SK-N-SH (cell line): ENCODE measurements at regions not wholly inside any gene's neighbourhood (a gene's known extent, or its start where the extent isn't known, plus 50 kb on each side); places are given as distances from the start of the nearest gene placed in this dataset.

Experiments
- CTCF ChIA-PET: fragments of 300-600, 350-600 bp; formaldehyde crosslinking; extraction: SDS; loops from one replicate; lab custom pipeline; 2021; lab: Yijun Ruan, JAX
- POLR2A ChIA-PET: fragments of 350-600 bp; sonication (Branson Sonifier 250); formaldehyde crosslinking; extraction: SDS; loops from one replicate; lab custom pipeline; 2020; ENCODE audit warnings: antibody characterized with exemption, inconsistent platforms; lab: Yijun Ruan, JAX
- DNase-seq: peaks from one replicate; pipeline ENCODE4 v3.0.0; 2012
- H2AFZ ChIP-seq: fragments of 200-600 bp; sonication (generic); 2 replicates; pipeline ENCODE4 v1.8.1; 2016; ENCODE audit warnings: antibody characterized with exemption, mild to moderate bottlenecking, low read depth
- H3F3A ChIP-seq: fragments of 200-600 bp; sonication (generic); replicated peaks from 2 replicates; pipeline ENCODE3; 2016; ENCODE audit warnings: antibody characterized with exemption, mild to moderate bottlenecking; ENCODE audit not compliant: insufficient read depth
- H3K27ac ChIP-seq, 2 experiments: fragments of 200-500 bp in 1 of 2; fragments of 200-600 bp in 1 of 2; sonication (Bioruptor generic) in 1 of 2; sonication (generic), shearing (Covaris generic) in 1 of 2; 2 replicates each; pipeline versions ENCODE4 v1.5.1 to v1.6.1; 2014 to 2016; ENCODE audit warnings: low read depth in 2 of 2, inconsistent platforms in 1 of 2, low read length in 1 of 2, mild to moderate bottlenecking in 1 of 2, mixed read lengths in 1 of 2
- H3K27me3 ChIP-seq: fragments of 200-600 bp; sonication (generic), shearing (Covaris generic); 2 replicates; pipeline ENCODE4 v1.6.1; 2016; ENCODE audit warnings: mixed run types; ENCODE audit not compliant: insufficient read depth
- H3K36me3 ChIP-seq, 2 experiments: fragments of 200-500 bp in 1 of 2; fragments of 200-600 bp in 1 of 2; sonication (Bioruptor generic) in 1 of 2; sonication (generic) in 1 of 2; replicated peaks in 1 of 2; 2 replicates each; pipeline versions ENCODE3 to v1.5.1; 2014 to 2016; ENCODE audit warnings: low read length in 1 of 2, mild to moderate bottlenecking in 1 of 2; ENCODE audit not compliant: insufficient read depth in 2 of 2, control insufficient read depth in 1 of 2
- H3K4me1 ChIP-seq, 2 experiments: fragments of 200-500 bp in 1 of 2; fragments of 200-600 bp in 1 of 2; sonication (Bioruptor generic) in 1 of 2; sonication (generic), shearing (Covaris generic) in 1 of 2; 2 replicates each; pipeline versions ENCODE4 v1.5.1 to v1.6.1; 2014 to 2016; ENCODE audit warnings: low read depth in 1 of 2, low read length in 1 of 2, mixed run types in 1 of 2; ENCODE audit not compliant: insufficient read depth in 2 of 2, control insufficient read depth in 1 of 2
- H3K4me2 ChIP-seq: fragments of 200-600 bp; sonication (generic), shearing (Covaris generic); 2 replicates; pipeline ENCODE4 v1.6.1; 2017; ENCODE audit warnings: mixed run types
- H3K4me3 ChIP-seq, 2 experiments: fragments of 200-500 bp in 1 of 2; fragments of 200-600 bp in 1 of 2; sonication (Bioruptor generic) in 1 of 2; sonication (generic), shearing (Covaris generic) in 1 of 2; 2 replicates each; pipeline versions ENCODE4 v1.5.1 to v1.8.1; 2014 to 2016; ENCODE audit warnings: low read depth in 2 of 2, inconsistent platforms in 1 of 2, low read length in 1 of 2, mild to moderate bottlenecking in 1 of 2, mixed read lengths in 1 of 2, moderate library complexity in 1 of 2
- H3K79me2 ChIP-seq: fragments of 200-600 bp; sonication (generic); 2 replicates; pipeline ENCODE4 v1.8.1; 2017; ENCODE audit warnings: mild to moderate bottlenecking; ENCODE audit not compliant: insufficient read depth
- H3K9ac ChIP-seq: fragments of 200-600 bp; sonication (generic); 2 replicates; pipeline ENCODE4 v1.6.1; 2017; ENCODE audit warnings: mixed run types
- H3K9me2 ChIP-seq: fragments of 200-600 bp; sonication (generic); 2 replicates; pipeline ENCODE4 v1.6.1; 2017; ENCODE audit warnings: mixed run types
- H3K9me3 ChIP-seq: fragments of 200-600 bp; sonication (generic); 2 replicates; pipeline ENCODE4 v1.6.1; 2017; ENCODE audit warnings: mixed run types, mild to moderate bottlenecking, moderate library complexity
- H4K20me1 ChIP-seq: fragments of 200-600 bp; sonication (generic); 2 replicates; pipeline ENCODE4 v1.6.1; 2017; ENCODE audit warnings: mild to moderate bottlenecking, mixed run types; ENCODE audit not compliant: insufficient read depth
- CTCF ChIP-seq: fragments of 200-600 bp; sonication (generic); IDR thresholded peaks from 2 replicates; pipeline ENCODE4 v1.6.1; 2017; ENCODE audit warnings: antibody characterized with exemption, mild to moderate bottlenecking, moderate library complexity
- ELF1 ChIP-seq: IDR thresholded peaks from 2 replicates; pipeline ENCODE4 v1.4.0; 2012
- FOXJ3 ChIP-seq: sonication (generic); formaldehyde crosslinking; IDR thresholded peaks from 2 replicates; pipeline ENCODE4 v1.5.1; 2020; ENCODE audit warnings: mild to moderate bottlenecking, missing genetic modification reagents
- GATA2 ChIP-seq: sonication (generic); formaldehyde crosslinking; IDR thresholded peaks from 2 replicates; pipeline ENCODE4 v1.5.0; 2020; ENCODE audit warnings: mild to moderate bottlenecking, missing genetic modification reagents
- MEF2A ChIP-seq: IDR thresholded peaks from 2 replicates; pipeline ENCODE4 v1.4.0; 2012; ENCODE audit warnings: low read depth, borderline replicate concordance
- NFIC ChIP-seq: IDR thresholded peaks from 2 replicates; pipeline ENCODE4 v1.4.0; 2012; ENCODE audit warnings: borderline replicate concordance
- POLR2AphosphoS5 ChIP-seq: IDR thresholded peaks from 2 replicates; pipeline ENCODE4 v1.6.1; 2012; ENCODE audit warnings: low read depth, low read length
- RAD21 ChIP-seq: IDR thresholded peaks from 2 replicates; pipeline ENCODE4 v1.6.1; 2012; ENCODE audit warnings: mild to moderate bottlenecking, low read length
- RCOR1 ChIP-seq: fragments of 150-350 bp; IDR thresholded peaks from 2 replicates; pipeline ENCODE4 v1.6.1; 2017; ENCODE audit warnings: antibody characterized with exemption, low read length
- REST ChIP-seq: IDR thresholded peaks from 2 replicates; pipeline ENCODE4 v1.6.1; 2012; ENCODE audit warnings: mild to moderate bottlenecking, low read depth, low read length, moderate library complexity
- RFX5 ChIP-seq: IDR thresholded peaks from 2 replicates; pipeline ENCODE4 v1.6.1; 2012; ENCODE audit warnings: mild to moderate bottlenecking, improper control_type of control experiment, low read length
- RXRA ChIP-seq: IDR thresholded peaks from 2 replicates; pipeline ENCODE4 v1.4.0; 2012; ENCODE audit warnings: low read depth, mild to moderate bottlenecking, borderline replicate concordance
- SIN3A ChIP-seq: IDR thresholded peaks from 2 replicates; pipeline ENCODE4 v1.6.1; 2012; ENCODE audit warnings: low read depth, mild to moderate bottlenecking, low read length, moderate library complexity, borderline replicate concordance
- TEAD4 ChIP-seq: IDR thresholded peaks from 2 replicates; pipeline ENCODE4 v1.4.0; 2012; ENCODE audit warnings: mild to moderate bottlenecking, borderline replicate concordance; ENCODE audit not compliant: insufficient read depth
- YY1 ChIP-seq: IDR thresholded peaks from 2 replicates; pipeline ENCODE4 v1.4.0; 2012; ENCODE audit warnings: low read depth, mild to moderate bottlenecking
- WGBS: methylation state at CpG from one replicate; pipeline ENCODE4 v1.1.6; 2017; ENCODE audit warnings: low lambda C conversion rate; 5-methylcytosine and 5-hydroxymethylcytosine counted together
- TF ChIP-seq, protein P1 (sequence below): fragments of 150-350 bp; IDR thresholded peaks from 2 replicates; pipeline ENCODE4 v1.6.1; 2016; ENCODE audit warnings: mild to moderate bottlenecking, low read depth, low read length
- TF ChIP-seq, protein P2 (sequence below): IDR thresholded peaks from 2 replicates; pipeline ENCODE4 v1.4.0; 2012; ENCODE audit warnings: low read depth

GRCh38 chr14:27245947-27246346 is 648.1 kb upstream of the NOVA1 start:
- Histone ChIP-seq H3F3A (no peaks in the 10 kb centered on the region), H3K27ac (no peak overlapping the region), H2AFZ (no peak overlapping the region), H3K9me3 (no peaks in the 10 kb centered on the region), H3K9me2 (no peaks in the 10 kb centered on the region), H3K9ac (no peak overlapping the region), H3K4me1 (no peaks in the 10 kb centered on the region), H3K79me2 (no peaks in the 10 kb centered on the region), H3K4me3 (no peak overlapping the region), H3K27me3 (no peaks in the 10 kb centered on the region), H3K36me3 (no peaks in the 10 kb centered on the region), H3K4me2 (no peak overlapping the region), H4K20me1 (no peaks in the 10 kb centered on the region)
- CTCF ChIA-PET = no interaction called here
- WGBS = 30% methylated on average over 6 of the region's 6 CpGs
- POLR2A ChIA-PET = no interaction called here
- no peak for TF ChIP-seq NFIC
- TF ChIP-seq SIN3A = no peak
- TF ChIP-seq CTCF = no peak
- no peak for TF ChIP-seq RAD21
- TF ChIP-seq RXRA = no peak
- TF ChIP-seq RFX5 = no peak
- no peak for TF ChIP-seq FOXJ3 (CRISPR knock-in tag)
- TF ChIP-seq TEAD4 = no peak
- TF ChIP-seq, protein P1, sequence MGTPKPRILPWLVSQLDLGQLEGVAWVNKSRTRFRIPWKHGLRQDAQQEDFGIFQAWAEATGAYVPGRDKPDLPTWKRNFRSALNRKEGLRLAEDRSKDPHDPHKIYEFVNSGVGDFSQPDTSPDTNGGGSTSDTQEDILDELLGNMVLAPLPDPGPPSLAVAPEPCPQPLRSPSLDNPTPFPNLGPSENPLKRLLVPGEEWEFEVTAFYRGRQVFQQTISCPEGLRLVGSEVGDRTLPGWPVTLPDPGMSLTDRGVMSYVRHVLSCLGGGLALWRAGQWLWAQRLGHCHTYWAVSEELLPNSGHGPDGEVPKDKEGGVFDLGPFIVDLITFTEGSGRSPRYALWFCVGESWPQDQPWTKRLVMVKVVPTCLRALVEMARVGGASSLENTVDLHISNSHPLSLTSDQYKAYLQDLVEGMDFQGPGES = no peak
- TF ChIP-seq GATA2 = no peak
- no peak for TF ChIP-seq POLR2AphosphoS5
- TF ChIP-seq RCOR1 = no peak
- TF ChIP-seq, protein P2, sequence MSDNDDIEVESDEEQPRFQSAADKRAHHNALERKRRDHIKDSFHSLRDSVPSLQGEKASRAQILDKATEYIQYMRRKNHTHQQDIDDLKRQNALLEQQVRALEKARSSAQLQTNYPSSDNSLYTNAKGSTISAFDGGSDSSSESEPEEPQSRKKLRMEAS = no peak
- no peak for TF ChIP-seq REST
- no peak for TF ChIP-seq ELF1
- no peak for TF ChIP-seq YY1
- no peak for TF ChIP-seq MEF2A
- no peak for DNase-seq
